Esophagus (tissue), 2 donors: ENCODE measurements at regions not wholly inside any gene's neighbourhood (a gene's known extent, or its start where the extent isn't known, plus 50 kb on each side); places are given as distances from the start of the nearest gene placed in this dataset.

Experiments used
- H3K27ac ChIP-seq, 2 donors: one replicate each; pipeline ENCODE4 v1.5.1; 2013; ENCODE audit warnings: low read depth in 2 of 2, mild to moderate bottlenecking in 2 of 2, inconsistent platforms in 1 of 2, low read length in 1 of 2, moderate library complexity in 1 of 2
- H3K27me3 ChIP-seq, 2 donors: one replicate each; pipeline ENCODE4 v1.6.1; 2013; ENCODE audit warnings: low read length in 2 of 2, control low read depth in 1 of 2, mild to moderate bottlenecking in 1 of 2; ENCODE audit not compliant: insufficient read depth in 2 of 2, control insufficient read depth in 1 of 2
- H3K36me3 ChIP-seq, 2 donors: one replicate each; pipeline ENCODE4 v1.6.1; 2013; ENCODE audit warnings: low read length in 1 of 2; ENCODE audit not compliant: control insufficient read depth in 2 of 2, insufficient read depth in 2 of 2
- H3K4me1 ChIP-seq, 2 donors: one replicate each; pipeline ENCODE4 v1.6.1; 2013; ENCODE audit warnings: low read length in 1 of 2; ENCODE audit not compliant: control insufficient read depth in 2 of 2, insufficient read depth in 2 of 2
- H3K4me3 ChIP-seq, 2 donors: one replicate each; pipeline ENCODE4 v1.5.1; 2013; ENCODE audit warnings: low read length in 2 of 2, mild to moderate bottlenecking in 2 of 2, low read depth in 1 of 2, moderate library complexity in 1 of 2
- H3K9me3 ChIP-seq, 2 donors: one replicate each; pipeline ENCODE4 v1.6.1; 2013; ENCODE audit warnings: mild to moderate bottlenecking in 2 of 2, low read depth in 1 of 2, low read length in 1 of 2, moderate library complexity in 1 of 2; ENCODE audit not compliant: control insufficient read depth in 2 of 2, insufficient read depth in 1 of 2
- WGBS, 2 donors: extraction: QIAGEN DNeasy Blood & Tissue Kit; methylation state at CpG; one replicate each; pipeline ENCODE4 v1.1.7; 2013; 5-methylcytosine and 5-hydroxymethylcytosine counted together
- donor health status: healthy with polysubstance abuse.
- donor health status: Bipolar disorder and iron deficiency.

GRCh38 chr18:1593091-1593490 is 688.4 kb downstream of the ADCYAP1 start:
- Histone ChIP-seq H3K27ac (no peak overlapping the region), H3K4me1 (no peaks in the 10 kb centered on the region), H3K4me3 (no peak overlapping the region), H3K27me3 (no peaks in the 10 kb centered on the region), H3K9me3 (no peaks in the 10 kb centered on the region), H3K36me3 (no peaks in the 10 kb centered on the region)
- 36 to 58% methylated on average over 3 of the region's 3 CpGs for WGBS, 2 donors

GRCh38 chr18:1595195-1595594 is 690.5 kb downstream of the ADCYAP1 start:
- no peaks in the 10 kb centered on the region for H3K27me3 ChIP-seq
- no peaks in the 10 kb centered on the region for H3K36me3 ChIP-seq
- WGBS, 2 donors, result 34 to 35% methylated on average over 1 of the region's 1 CpG
- H3K27ac ChIP-seq, result no peak overlapping the region
- H3K9me3 ChIP-seq, result no peaks in the 10 kb centered on the region
- H3K4me3 ChIP-seq, result no peak overlapping the region
- H3K4me1 ChIP-seq, result no peaks in the 10 kb centered on the region

DNA sequence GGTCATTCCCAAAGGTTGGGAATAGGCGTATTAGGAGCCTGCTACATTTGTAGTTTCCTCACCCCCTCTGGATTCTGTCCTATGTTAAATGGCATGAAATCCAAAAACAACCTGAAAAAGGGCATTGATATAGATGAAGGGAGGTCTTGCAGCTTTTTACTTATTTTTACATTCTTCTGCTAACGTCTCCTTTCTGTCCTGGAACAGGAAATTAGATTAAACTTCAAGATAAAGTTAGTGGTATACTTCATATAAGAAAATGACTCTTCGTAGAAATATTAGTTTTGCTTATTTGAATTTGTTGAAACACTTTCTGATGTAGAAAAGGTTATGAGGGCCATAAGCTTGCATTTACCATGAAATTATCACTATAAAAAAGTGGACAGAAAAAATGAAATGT is 694.5 kb downstream of the ADCYAP1 start:
- Histone ChIP-seq H3K27ac (no peak overlapping the region), H3K4me1 (no peaks in the 10 kb centered on the region), H3K36me3 (no peaks in the 10 kb centered on the region), H3K9me3 (no peaks in the 10 kb centered on the region), H3K27me3 (no peaks in the 10 kb centered on the region), H3K4me3 (no peak overlapping the region)
- WGBS, 2 donors, result 54 to 56% methylated on average over 3 of the region's 3 CpGs

DNA sequence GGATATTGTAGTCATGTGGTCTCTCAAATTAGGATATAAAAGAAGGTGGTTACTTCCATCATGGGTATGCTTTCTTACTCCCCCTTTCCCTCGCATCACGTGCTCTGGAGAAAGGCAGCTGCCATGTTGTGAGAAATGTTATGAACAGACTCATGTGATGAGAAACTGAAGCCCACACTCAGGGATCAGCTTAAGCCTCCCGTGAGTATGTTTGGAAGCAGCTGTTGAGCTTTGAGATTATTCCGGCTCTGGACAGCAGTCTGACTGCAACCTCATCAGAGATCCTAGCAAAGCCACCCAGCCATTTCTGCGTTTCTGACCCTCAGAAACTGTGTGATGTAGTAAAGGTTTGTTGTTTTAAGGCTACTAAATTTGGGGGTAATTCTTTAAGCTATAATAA is 700.1 kb downstream of the ADCYAP1 start:
- H3K36me3 ChIP-seq, result no peaks in the 10 kb centered on the region
- no peaks in the 10 kb centered on the region for H3K27me3 ChIP-seq
- no peaks in the 10 kb centered on the region for H3K9me3 ChIP-seq
- no peak overlapping the region for H3K4me3 ChIP-seq
- H3K4me1 ChIP-seq, result no peaks in the 10 kb centered on the region
- no peak overlapping the region for H3K27ac ChIP-seq
- WGBS, 2 donors, result 75 to 77% methylated on average over 5 of the region's 5 CpGs

GRCh38 chr18:1618364-1618763 is 713.7 kb downstream of the ADCYAP1 start:
- Histone ChIP-seq H3K9me3 (no peaks in the 10 kb centered on the region), H3K27me3 (no peaks in the 10 kb centered on the region), H3K4me3 (no peak overlapping the region), H3K36me3 (no peaks in the 10 kb centered on the region), H3K27ac (no peak overlapping the region), H3K4me1 (no peaks in the 10 kb centered on the region)
- 37 to 42% methylated on average over 3 of the region's 3 CpGs for WGBS, 2 donors

DNA sequence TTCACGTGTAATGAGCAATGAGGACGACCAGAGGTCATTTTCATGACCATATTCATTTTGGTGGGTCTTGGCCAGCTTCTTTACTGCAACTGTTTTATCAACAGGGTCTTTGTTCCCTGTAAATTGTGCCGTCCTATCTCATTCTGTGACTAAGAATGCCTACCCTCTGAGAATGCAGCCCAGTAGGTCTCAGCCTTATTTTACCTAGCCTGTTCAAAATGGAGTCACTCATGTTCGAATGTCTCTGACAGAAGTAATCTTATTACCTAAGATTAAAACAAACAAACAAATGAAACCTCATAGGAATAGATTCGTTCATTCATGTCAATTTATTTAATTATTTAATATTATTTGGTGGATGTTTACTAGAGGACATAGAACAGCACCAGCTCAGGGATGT is 714.8 kb downstream of the ADCYAP1 start:
- 63 to 67% methylated on average over 5 of the region's 5 CpGs for WGBS, 2 donors
- no peaks in the 10 kb centered on the region for H3K36me3 ChIP-seq
- no peak overlapping the region for H3K27ac ChIP-seq
- H3K4me3 ChIP-seq, result no peak overlapping the region
- H3K27me3 ChIP-seq, result no peaks in the 10 kb centered on the region
- H3K4me1 ChIP-seq, result no peaks in the 10 kb centered on the region
- H3K9me3 ChIP-seq, result no peaks in the 10 kb centered on the region

- no peak overlapping the region for H3K4me3 ChIP-seq
- no peaks in the 10 kb centered on the region for H3K36me3 ChIP-seq
- H3K9me3 ChIP-seq, result no peaks in the 10 kb centered on the region
- no peak overlapping the region for H3K27ac ChIP-seq
- no peaks in the 10 kb centered on the region for H3K27me3 ChIP-seq
- no peaks in the 10 kb centered on the region for H3K4me1 ChIP-seq
- 50 to 56% methylated on average over 2 of the region's 2 CpGs for WGBS, 2 donors
These were observed 719.9 kb downstream of the ADCYAP1 start for GRCh38 chr18:1624612-1625011.

GRCh38 chr18:1627494-1627893 is 722.8 kb downstream of the ADCYAP1 start:
- H3K9me3 ChIP-seq, result no peaks in the 10 kb centered on the region
- no peak overlapping the region for H3K27ac ChIP-seq
- no peaks in the 10 kb centered on the region for H3K4me1 ChIP-seq
- H3K27me3 ChIP-seq, result no peaks in the 10 kb centered on the region
- 47 to 56% methylated on average over 1 of the region's 1 CpG for WGBS, 2 donors
- H3K36me3 ChIP-seq, result no peaks in the 10 kb centered on the region
- no peak overlapping the region for H3K4me3 ChIP-seq

GRCh38 chr18:1648712-1649111 is 744.0 kb downstream of the ADCYAP1 start:
- Histone ChIP-seq H3K36me3 (no peaks in the 10 kb centered on the region), H3K4me3 (no peak overlapping the region), H3K9me3 (no peaks in the 10 kb centered on the region), H3K27ac (no peak overlapping the region), H3K4me1 (no peaks in the 10 kb centered on the region), H3K27me3 (no peaks in the 10 kb centered on the region)
- 31 to 52% methylated on average over 2 of the region's 2 CpGs for WGBS, 2 donors

- Histone ChIP-seq H3K4me1 (no peaks in the 10 kb centered on the region), H3K27ac (no peak overlapping the region), H3K36me3 (no peaks in the 10 kb centered on the region), H3K4me3 (no peak overlapping the region), H3K27me3 (no peaks in the 10 kb centered on the region), H3K9me3 (no peaks in the 10 kb centered on the region)
- whole genome bisulfite sequencing, 2 donors, result 80 to 81% methylated on average over 2 of the region's 2 CpGs
These were observed 747.3 kb downstream of the ADCYAP1 start for GRCh38 chr18:1652018-1652417.
